ENCODE measurements at regions not wholly inside any gene's neighbourhood (a gene's known extent, or its start where the extent isn't known, plus 50 kb on each side); places are given as distances from the start of the nearest gene placed in this dataset.

DNA sequence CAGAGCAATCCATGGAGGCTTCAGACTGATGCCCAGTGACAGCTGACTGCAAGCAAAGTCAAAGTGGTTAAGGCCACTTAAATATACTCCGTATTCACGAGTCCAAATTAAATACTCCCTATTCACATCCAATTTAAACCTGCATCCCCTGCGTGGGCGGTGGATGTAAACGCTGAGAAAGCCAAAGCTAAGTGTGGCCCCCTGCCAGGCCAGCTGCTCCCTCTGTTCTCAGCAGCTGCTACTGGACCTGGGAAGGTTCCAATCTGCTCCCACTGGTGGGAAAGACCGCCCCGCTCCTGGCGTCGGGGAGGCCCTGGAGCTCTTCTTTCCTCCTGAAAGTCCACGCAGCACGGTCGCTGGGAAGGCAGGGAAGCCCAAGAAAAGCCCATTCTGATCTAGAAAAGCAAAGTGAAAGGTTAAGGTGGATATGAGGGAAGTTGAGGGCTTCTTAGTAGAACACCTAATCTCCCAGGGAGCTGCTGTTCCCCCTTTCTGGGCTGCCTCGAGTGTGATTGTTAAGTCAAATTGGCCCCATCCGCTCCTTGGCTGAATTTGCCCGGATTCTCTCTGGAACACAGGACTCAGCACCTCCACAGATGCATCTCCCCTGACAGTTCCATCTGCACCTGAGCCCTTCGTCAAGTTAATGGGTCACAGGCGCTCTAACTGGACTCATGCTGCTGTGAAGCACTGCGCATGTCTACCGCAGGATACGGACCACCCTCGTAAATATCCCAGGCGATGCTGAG is 205.5 kb downstream of the USP12 start:
- Histone ChIP-seq H3K9me3 (no peaks in the 10 kb centered on the region), H3K4me1 (peaks cover 0 to 16% (median 0%) of the 10 kb centered on the region in 4 donors), H3K27me3 (no peaks in the 10 kb centered on the region), H3K27ac (no peak overlapping the region), H3K36me3 (no peaks in the 10 kb centered on the region), H3K4me3 (no peak overlapping the region)
- 44 to 53% methylated on average over 22 of the region's 22 CpGs for WGBS, 2 donors
- TF ChIP-seq, protein P1, sequence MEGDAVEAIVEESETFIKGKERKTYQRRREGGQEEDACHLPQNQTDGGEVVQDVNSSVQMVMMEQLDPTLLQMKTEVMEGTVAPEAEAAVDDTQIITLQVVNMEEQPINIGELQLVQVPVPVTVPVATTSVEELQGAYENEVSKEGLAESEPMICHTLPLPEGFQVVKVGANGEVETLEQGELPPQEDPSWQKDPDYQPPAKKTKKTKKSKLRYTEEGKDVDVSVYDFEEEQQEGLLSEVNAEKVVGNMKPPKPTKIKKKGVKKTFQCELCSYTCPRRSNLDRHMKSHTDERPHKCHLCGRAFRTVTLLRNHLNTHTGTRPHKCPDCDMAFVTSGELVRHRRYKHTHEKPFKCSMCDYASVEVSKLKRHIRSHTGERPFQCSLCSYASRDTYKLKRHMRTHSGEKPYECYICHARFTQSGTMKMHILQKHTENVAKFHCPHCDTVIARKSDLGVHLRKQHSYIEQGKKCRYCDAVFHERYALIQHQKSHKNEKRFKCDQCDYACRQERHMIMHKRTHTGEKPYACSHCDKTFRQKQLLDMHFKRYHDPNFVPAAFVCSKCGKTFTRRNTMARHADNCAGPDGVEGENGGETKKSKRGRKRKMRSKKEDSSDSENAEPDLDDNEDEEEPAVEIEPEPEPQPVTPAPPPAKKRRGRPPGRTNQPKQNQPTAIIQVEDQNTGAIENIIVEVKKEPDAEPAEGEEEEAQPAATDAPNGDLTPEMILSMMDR (IDR thresholded peaks at IDR 0.05): no peak
- TF ChIP-seq POLR2A (IDR thresholded peaks at IDR 0.05) (no peak), EP300 (IDR thresholded peaks at IDR 0.05) (no peak)
- DNase-seq (ENCODE audit: low spot score in 2 of 2): no peak

DNA sequence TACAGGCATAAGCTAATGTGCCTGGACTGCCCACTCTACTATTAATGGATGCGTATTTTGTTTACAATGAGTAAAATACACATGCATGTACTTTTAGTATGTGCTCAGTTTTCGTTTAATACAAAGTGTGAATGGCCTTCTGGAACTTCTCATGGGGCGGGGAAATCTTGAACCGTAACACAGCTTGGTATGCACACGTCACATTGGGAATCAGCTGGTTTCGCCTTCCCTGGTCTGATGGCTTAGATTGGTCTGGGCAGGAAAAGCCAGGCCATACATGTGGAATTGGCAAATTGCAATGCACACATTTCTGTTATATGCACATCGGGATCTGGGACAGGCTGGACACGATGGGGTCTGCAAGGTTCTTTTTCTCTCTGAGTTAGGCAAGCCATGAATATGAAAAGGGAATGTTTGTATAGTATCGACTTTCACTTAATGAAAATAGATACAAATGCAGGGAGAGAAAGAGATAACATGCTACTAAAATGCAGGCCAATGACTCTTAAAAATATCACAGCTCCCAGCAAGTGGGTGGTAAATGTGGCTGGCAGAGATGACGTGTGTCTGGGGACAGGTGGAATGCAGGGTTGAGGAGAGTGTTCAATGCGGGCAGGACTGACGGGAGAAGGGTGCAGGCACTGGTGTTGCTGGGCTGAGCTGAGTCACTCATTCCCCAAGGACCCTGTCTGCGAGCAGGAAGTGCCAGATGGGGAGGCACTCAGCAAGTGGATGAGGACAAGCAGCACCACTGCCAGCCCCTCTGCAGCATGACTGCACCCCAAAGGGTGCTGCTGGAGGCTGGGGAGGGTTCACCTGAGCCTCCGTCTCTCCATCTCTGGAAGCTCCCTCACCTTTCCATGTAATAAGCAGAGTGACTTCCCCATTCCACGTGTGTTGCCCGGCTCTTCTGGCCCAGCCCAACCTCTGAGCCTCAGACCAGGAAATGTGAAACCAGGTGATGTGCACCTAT is 204.0 kb upstream of the GPR12 start:
- WGBS, 2 donors: 73 to 78% methylated on average over 15 to 16 of the region's 16 CpGs

DNA sequence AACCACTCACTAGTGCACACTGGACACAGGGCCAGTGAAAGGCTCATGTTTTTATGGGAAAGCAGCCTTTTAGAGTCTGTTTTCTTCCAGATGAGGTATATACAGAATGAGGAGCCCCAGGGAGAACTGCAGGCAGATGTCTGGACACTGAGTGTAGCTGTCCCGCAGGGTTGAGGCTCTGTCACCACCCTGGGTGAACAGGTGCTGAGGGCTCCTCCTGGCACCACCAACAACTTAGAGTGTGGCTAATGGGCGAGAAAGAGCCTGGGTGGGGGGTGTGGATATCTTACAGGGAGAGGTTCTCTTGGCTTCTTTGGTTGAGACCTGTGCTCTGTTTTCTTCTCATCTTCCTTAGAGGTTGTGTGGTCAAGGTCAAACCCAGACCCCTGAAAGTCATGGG is 202.1 kb upstream of the GPR12 start:
- Histone ChIP-seq H3K4me3 (no peak overlapping the region), H3K9me3 (no peaks in the 10 kb centered on the region), H3K4me1 (peaks cover 0 to 16% (median 0%) of the 10 kb centered on the region in 4 donors), H3K27me3 (no peaks in the 10 kb centered on the region), H3K36me3 (no peaks in the 10 kb centered on the region), H3K27ac (no peak overlapping the region)
- TF ChIP-seq, protein P1 (IDR thresholded peaks at IDR 0.05): no peak
- no peak for TF ChIP-seq EP300 (IDR thresholded peaks at IDR 0.05)
- no peak for TF ChIP-seq POLR2A (IDR thresholded peaks at IDR 0.05)
- no peak for DNase-seq (ENCODE audit: low spot score in 2 of 2)
- WGBS, 2 donors: 86 to 92% methylated on average over 2 of the region's 2 CpGs

More for the DNA sequence above, 204.0 kb upstream of the GPR12 start:
- no peaks in the 10 kb centered on the region for H3K27me3 ChIP-seq
- DNase-seq (ENCODE audit: low spot score in 2 of 2): no peak
- H3K4me3 ChIP-seq: no peak overlapping the region
- H3K27ac ChIP-seq: no peak overlapping the region
- no peaks in the 10 kb centered on the region for H3K9me3 ChIP-seq
- H3K4me1 ChIP-seq: peaks cover 0 to 16% (median 0%) of the 10 kb centered on the region in 4 donors
- no peaks in the 10 kb centered on the region for H3K36me3 ChIP-seq
- TF ChIP-seq, protein P1 (IDR thresholded peaks at IDR 0.05): no peak
- TF ChIP-seq EP300 (IDR thresholded peaks at IDR 0.05) (no peak), POLR2A (IDR thresholded peaks at IDR 0.05) (no peak)

DNA sequence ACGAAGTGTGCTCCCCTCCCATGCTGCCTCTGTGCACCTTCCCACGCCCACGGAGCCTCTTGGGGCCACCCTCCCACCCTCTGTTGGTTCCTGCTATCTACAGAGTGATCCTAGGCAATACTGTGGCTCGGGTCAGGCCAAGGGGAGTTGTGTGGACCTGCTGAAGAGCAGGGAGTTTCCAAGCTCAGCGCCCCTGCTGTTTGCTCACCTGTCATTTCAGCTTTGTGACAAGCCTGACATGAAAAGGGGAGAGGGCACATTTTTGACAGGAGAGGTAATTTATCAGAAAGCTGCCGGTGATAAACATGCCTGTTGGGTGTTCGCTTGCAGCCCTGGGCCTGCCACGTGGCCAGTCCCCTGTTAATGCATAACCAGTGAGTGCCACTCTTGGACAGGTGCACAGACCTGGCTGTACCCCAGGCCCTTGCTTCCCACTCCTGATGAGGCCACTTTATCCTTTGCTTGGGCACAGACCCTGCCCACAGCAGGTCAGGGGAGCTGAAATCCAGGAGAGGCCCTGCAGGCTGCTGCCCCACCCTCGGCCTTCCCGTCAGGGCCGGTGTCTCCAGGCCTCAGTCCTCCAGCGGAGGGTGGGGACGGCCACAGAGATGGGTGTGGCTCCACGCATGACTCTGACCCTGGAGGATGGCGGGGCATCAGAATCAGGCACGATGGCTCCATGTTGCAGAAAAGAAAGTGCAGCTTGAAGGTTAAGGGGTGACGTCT is 201.5 kb upstream of the GPR12 start:
- Histone ChIP-seq H3K36me3 (no peaks in the 10 kb centered on the region), H3K4me3 (no peak overlapping the region), H3K4me1 (peaks cover 0 to 13% (median 0%) of the 10 kb centered on the region in 4 donors), H3K9me3 (no peaks in the 10 kb centered on the region), H3K27ac (no peak overlapping the region), H3K27me3 (no peaks in the 10 kb centered on the region)
- DNase-seq (ENCODE audit: low spot score in 2 of 2): no peak
- WGBS, 2 donors: 71 to 81% methylated on average over 16 to 17 of the region's 17 CpGs
- no peak for TF ChIP-seq POLR2A (IDR thresholded peaks at IDR 0.05)
- TF ChIP-seq, protein P1 (IDR thresholded peaks at IDR 0.05): no peak
